Fibroblast of pulmonary artery (primary cell): ENCODE measurements at regions not wholly inside any gene's neighbourhood (a gene's known extent, or its start where the extent isn't known, plus 50 kb on each side); places are given as distances from the start of the nearest gene placed in this dataset.
"Not testable (repeated sequence)": the region's sequence is repeated elsewhere in the genome, so short reads cannot be mapped to it uniquely, and the experiment has no call there.

ENCODE experiments used
- DNase-seq: peaks from one replicate; pipeline ENCODE4 v3.0.0-alpha.2; 2010; ENCODE audit warnings: low read depth
- H3K4me3 ChIP-seq: replicated peaks from 2 replicates; pipeline ENCODE4 v1.5.1; 2011; ENCODE audit warnings: low read depth, mild to moderate bottlenecking, control low read depth, low read length, moderate library complexity
- CTCF ChIP-seq: IDR thresholded peaks from 2 replicates; pipeline ENCODE4 v1.5.1; 2011; ENCODE audit warnings: mild to moderate bottlenecking, control low read depth, low read length, inconsistent platforms; ENCODE audit errors: missing control alignments

DNA sequence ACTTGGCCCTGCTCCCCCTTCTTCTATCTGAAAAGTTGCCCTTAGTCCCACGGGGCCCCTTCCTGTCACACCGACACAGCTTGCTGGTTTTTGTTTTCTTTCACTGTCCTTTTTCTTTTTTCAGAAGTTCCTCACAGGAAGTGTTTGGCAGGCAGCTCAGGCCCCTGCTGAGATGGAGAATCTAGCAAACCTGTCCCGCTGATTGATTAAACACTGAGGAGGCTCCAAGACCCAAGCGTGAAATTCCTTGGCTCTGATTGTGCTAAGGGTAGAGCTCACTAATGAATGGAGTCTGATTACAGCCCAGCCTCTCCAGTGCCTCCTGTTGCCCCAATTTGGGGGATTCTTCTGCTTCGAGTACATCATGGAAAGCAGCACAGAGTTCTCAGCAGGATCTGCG is 365.9 kb upstream of the MEX3C start:
- no peak for TF ChIP-seq CTCF
- DNase-seq = no peak
- no peak overlapping the region for H3K4me3 ChIP-seq

GRCh38 chr18:51568151-51568550 is 370.7 kb upstream of the MEX3C start:
- DNase-seq = no peak
- no peak overlapping the region for H3K4me3 ChIP-seq
- TF ChIP-seq CTCF = no peak

GRCh38 chr18:51569153-51569552 is 371.7 kb upstream of the MEX3C start:
- no peak for DNase-seq
- TF ChIP-seq CTCF = no peak

DNA sequence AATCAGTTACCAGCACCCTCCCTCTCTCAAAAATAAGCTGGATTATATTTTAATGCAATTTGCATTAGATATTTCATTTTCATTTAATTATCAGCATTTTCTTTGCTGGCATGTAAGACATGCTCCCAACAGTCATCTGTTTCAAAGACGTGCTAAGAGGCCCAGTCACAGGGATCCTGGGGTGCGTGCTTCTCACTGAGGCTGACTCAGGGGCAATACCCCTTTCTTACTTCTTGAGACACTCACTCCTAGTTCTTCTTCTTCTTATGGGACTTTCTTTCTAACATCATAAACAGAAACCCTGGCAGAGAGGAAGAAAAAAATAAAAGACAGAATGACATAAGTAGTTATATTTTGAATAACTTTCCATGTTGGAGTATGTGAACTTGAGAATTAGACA is 372.1 kb upstream of the MEX3C start:
- no peak overlapping the region for H3K4me3 ChIP-seq
- TF ChIP-seq CTCF = no peak
- DNase-seq = no peak

More at GRCh38 chr18:51569153-51569552, 371.7 kb upstream of the MEX3C start:
- no peak overlapping the region for H3K4me3 ChIP-seq

GRCh38 chr18:51570071-51570470 is 372.6 kb upstream of the MEX3C start:
- DNase-seq, H3K4me3 ChIP-seq: not testable (repeated sequence)

GRCh38 chr18:51573886-51574285 is 376.4 kb upstream of the MEX3C start:
- DNase-seq, H3K4me3 ChIP-seq: not testable (repeated sequence)

DNA sequence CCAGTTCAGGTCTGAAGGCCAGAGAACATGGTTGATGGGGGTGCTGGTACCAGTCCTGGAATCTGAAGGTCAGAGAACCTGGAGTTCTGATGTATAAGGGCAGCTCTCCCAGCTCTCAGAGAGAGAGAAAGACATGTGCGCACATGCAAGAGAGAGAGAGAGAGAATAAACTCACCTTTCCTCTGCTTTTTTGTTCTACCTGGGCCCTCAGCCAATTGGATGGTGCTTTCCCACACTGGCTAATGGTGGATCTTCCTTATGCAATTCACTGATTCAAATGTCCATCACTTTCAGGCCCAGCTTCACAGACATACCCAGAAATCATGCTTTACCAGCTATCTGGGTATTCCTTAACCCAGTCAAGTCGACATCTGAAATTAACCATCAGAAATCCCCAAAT is 377.7 kb upstream of the MEX3C start:
- no peak overlapping the region for H3K4me3 ChIP-seq
- no peak for DNase-seq
- TF ChIP-seq CTCF = no peak

DNA sequence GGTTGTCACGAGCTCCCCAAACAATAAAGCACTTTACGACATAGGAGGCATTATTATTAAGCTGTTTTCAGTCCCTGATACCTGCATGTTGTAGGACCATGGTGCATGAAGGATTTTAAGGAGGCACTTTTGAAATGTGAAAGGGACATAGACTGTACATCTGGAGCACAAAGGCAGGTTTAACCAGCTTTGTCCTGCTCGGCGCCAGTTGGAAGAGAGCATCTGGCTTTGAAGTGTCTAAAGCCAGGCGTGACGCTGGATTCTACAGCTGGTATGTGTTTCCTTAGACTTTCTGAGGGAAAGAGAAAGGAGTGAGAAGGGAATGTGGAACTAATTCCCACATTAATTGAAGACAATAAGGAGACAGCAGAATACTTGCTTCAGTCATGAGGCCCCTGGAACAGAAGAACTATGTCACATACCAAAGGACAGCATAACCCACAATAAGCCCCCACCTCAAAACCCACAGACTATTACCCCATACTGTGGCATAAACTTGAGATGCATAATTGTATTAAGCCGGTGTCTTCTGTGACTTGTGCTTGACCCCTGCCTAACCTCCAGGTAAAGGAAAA is 381.0 kb upstream of the MEX3C start:
- no peak for DNase-seq
- TF ChIP-seq CTCF = no peak
- no peak overlapping the region for H3K4me3 ChIP-seq
